Tibial nerve (tissue), 4 donors: ENCODE measurements at regions not wholly inside any gene's neighbourhood (a gene's known extent, or its start where the extent isn't known, plus 50 kb on each side); places are given as distances from the start of the nearest gene placed in this dataset.

Source experiments
- CTCF ChIP-seq, 5 experiments: fragments of 200-600 bp in 3 of 5; fragments of 450-650 bp in 2 of 5; sonication (generic) in 3 of 5; IDR thresholded peaks; one replicate each; pipeline ENCODE4 v1.5.1; 2016 to 2019; ENCODE audit warnings: antibody characterized with exemption in 5 of 5, mild to moderate bottlenecking in 3 of 5, moderate library complexity in 2 of 5
- EP300 ChIP-seq, 2 donors: sonication (generic); formaldehyde crosslinking; IDR thresholded peaks; one replicate each; pipeline ENCODE4 v1.6.1; 2017; ENCODE audit warnings: antibody characterized with exemption in 2 of 2, mild to moderate bottlenecking in 1 of 2
- POLR2A ChIP-seq, 2 donors: fragments of 450-650 bp; IDR thresholded peaks; one replicate each; pipeline ENCODE4 v1.6.1; 2017; ENCODE audit warnings: antibody characterized with exemption in 2 of 2, mild to moderate bottlenecking in 2 of 2, moderate library complexity in 2 of 2

DNA sequence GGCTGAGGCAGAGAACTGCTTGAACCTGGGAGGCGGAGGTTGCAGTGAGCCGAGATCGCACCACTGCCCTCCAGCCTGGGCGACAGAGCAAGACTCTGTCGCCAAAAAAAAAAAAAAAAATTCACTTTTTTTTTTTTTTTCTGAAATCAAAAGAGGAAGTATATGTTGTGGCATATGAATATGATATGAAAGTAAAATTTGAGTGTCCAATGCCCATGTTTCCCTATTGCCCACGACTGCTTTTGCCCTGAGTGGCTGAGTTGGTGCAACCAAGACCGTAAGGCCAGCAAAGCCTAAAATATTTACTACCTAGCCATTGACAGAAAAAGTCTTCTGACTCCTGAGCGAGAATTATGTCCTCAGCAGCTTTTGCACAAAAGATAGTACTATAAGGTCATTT, 101.7 kb upstream of the PARP11 start:
- no peak for TF ChIP-seq POLR2A (IDR thresholded peaks at IDR 0.05)
- no peak for TF ChIP-seq CTCF (IDR thresholded peaks at IDR 0.05)
- no peak for TF ChIP-seq EP300 (IDR thresholded peaks at IDR 0.05)
